GM19397 (cell line): ENCODE measurements at regions not wholly inside any gene's neighbourhood (a gene's known extent, or its start where the extent isn't known, plus 50 kb on each side); places are given as distances from the start of the nearest gene placed in this dataset.

Experiments used
- ATAC-seq: cut with Tn5 transposase; IDR thresholded peaks from one replicate; pipeline ENCODE4 v1.9.1; 2021; ENCODE audit warnings: mild to moderate bottlenecking, moderate library complexity; ENCODE audit not compliant: unreplicated experiment

GRCh38 chr10:78898341-78899097 lies 170.2 kb upstream of the ZMIZ1 start:
- ATAC-seq: no peak

DNA sequence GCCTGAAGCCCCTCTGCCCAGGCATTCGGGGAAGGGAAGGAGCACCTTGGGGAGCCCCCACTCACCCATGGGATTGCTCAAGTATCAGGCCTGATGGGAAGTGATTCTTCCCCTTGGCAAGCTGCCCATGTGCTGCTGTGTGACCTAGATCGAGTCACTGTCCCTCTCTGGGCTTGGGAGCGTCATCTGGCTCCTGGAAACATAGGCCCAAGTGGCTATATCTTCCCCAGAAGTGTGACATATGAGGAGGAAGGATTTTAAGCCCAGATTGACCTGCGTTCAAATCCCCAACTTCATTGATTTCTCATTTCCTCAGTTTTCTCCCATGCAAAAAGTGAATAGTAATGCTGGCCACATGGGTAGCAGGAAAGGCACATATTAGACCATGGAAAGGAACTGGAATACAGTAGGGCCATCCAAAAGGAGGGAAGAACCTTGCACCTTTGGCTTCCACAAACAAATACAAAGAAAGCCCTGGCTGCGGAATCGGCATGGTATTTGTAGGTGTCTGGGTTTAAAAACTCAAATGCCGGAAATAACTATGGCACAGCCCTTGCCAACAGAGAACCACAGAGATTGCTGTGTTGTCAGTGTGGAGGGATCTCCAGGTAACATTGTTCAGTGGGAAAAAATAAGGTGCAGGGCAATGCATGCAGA lies 169.5 kb upstream of the ZMIZ1 start:
- no peak for ATAC-seq

GRCh38 chr10:78899996-78900714 lies 168.6 kb upstream of the ZMIZ1 start:
- ATAC-seq: no peak

- ATAC-seq: no peak
Observed at GRCh38 chr10:78900715-78901430, 167.9 kb upstream of the ZMIZ1 start.

- no peak for ATAC-seq
Observed at GRCh38 chr10:78901694-78902093, 167.1 kb upstream of the ZMIZ1 start.

GRCh38 chr10:78902815-78903214 lies 166.0 kb upstream of the ZMIZ1 start:
- ATAC-seq: no peak

- no peak for ATAC-seq
Observed at GRCh38 chr10:78903341-78903940, 165.3 kb upstream of the ZMIZ1 start.

DNA sequence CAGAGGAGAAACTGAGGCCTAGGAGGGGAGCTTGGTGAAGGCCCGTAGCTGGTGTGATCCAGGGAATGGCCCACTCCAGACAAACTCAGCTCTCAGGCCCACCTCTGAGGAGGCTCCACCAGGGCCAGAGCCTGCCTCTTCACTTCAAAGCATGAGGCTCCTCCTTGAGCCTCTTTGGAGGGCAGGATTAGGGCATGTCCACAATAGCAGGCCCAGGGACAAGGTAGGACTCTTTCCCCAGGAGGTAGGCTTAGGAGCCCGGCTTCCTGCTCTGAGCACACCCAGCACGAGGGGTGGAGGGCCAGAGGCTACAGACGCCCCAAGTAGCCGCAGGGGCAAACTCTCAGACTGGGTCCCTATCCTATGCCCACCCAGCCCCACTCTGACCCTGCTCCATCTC lies 164.6 kb upstream of the ZMIZ1 start:
- ATAC-seq: no peak

- ATAC-seq: no peak
Observed at GRCh38 chr10:78905015-78905956, 163.5 kb upstream of the ZMIZ1 start.

DNA sequence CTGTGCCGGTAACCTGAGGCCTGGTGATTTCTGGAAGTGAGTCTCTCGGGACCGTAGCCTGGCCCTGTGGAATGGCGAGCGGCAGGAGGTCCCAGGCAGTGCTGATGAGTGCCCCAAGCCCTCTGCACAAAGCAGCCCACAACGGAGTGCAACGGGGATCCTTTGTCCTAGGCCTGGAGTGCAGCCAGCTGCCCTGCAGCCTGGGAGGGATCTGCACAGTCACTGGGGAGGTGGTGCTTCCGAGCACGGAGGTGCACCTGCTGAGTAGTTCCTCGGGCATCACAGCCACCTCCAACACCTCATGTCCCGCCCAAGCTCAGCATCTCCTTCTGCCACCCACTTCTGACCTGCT lies 162.8 kb upstream of the ZMIZ1 start:
- ATAC-seq: no peak

DNA sequence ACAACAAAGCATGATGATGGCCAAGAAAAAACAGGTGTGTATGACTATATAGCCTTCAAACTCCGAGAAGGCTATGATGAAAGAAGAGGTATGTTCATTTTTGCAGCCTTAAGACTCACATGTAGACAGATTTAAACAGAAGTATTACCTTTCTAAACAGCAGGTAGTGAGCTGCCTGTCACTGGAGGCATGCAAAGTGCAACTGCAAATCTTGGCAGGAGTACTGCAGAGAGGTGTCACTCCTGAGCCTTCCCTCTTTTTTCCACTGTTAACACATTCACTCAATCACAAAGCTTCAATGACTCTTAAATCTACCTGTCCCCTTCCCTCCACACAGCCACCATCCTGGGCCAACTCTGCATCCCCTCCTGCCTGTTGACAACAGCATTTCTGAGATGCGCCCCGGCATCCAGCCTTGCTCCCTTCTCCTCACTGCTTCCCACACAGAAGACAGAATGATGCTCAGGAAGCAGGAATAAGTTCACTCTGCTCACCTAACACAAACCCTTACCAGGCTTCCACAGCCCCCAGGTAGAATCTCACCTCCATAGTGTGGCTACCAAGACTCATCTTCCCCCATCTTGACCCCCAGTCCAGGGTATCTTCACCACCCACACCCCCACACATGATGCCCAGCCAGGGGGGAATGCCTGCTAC lies 161.9 kb upstream of the ZMIZ1 start:
- ATAC-seq: no peak

DNA sequence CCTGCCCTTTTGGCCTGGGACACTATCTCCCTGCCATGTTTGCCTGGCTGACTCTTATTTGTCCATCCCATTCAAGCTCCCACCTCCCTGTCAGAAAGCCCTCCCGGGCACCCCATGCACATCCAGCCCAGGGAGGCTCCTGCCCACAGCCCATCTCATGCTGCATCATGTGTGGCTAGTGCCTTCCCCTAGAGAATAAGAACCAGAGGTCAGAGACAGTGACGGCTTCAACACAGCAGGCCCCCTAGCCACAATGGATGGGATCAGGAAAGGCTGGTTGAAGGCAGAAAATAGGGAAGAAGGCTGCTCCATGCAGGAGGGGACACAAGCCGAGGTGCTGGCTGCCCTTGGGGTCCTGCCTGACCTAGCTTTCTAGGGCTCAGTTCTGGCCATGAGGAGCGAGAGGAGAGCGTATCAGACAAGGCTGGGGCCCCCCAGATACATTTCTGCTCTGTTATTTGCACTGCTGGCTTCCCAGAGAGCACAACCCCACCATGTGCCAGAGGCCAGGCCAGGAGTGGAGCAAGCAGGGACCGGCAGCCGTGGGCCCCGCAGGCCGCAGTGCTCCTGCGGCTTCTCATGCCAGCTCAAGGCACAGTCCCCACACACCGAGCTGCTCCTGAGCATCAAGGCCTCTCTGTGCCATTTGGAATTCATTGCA lies 161.1 kb upstream of the ZMIZ1 start:
- no peak for ATAC-seq

DNA sequence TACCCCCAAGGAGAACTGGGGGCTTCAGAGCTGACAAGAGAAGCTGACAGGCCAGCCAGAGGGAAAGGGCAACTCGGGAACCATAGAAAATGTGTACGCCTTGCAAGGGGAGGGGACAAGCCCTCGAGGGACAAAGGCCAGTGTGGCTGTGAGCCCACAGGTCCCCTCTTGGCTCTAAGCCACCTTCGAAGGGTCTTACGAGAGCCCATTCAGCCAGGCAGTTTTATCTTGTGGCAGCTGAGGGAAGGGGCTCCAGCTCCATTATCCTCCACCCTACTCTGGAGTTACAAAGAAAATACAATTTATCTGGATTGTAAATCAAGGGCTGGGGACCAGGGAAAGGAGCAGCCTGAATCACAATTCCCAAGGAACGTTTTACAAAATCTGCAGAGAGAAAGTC lies 159.5 kb upstream of the ZMIZ1 start:
- ATAC-seq: no peak

DNA sequence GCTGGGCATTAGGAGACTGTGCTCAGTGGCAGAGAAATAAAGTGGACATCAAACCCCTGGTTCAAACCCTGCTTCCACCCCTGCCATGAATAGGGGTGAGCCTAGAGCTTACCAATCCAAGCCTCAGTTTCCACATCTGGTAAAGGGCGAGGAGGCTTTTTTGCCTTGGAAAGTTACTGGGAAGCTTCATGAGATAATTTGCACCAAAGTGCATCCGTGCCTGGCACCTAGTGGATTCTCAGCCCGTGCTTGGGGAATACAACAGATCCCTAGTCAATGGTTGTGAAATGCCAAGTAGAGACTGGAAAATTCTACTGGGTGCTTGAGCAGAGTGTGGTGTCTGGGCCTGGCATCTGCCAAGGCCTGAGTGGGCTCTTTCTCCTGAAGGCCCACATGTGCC lies 158.7 kb upstream of the ZMIZ1 start:
- ATAC-seq: no peak

DNA sequence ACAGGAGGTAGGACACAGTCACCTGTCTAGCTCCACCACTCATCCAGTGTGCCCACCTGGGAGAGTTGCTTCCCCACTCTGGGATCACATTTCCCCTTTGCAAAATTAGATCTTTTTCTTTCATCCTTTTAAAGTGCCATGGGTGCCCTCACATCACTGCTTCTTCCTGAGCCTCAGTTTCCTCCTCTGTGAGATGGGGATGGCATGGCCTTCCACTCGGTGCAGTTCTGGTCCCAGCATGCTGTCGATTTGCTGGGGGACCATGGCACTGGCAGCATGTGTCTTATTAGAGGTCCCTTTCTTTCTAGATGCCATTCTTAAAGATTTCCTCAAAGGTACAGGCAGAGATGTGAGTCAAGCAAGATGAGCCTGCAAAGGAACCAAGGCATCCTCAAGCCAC lies 158.3 kb upstream of the ZMIZ1 start:
- no peak for ATAC-seq

DNA sequence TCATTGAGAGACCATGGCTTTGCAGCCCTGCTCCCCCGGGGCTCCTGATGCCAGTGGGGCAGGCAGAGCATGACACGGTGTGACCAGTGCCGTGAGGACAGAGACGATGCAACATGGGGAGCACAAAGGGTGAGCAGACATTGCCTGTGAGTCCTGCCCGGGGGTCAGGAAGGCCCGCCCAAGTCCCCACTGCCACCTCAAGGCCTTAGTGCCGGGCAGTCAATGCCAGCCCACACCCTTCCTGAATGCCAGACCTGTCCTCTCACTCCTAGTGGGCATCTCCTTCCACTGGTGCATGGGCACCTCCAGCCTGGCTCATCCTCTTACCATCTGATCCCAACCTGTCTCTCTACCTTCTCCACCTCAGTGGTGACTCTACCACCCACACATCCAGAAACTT lies 157.9 kb upstream of the ZMIZ1 start:
- no peak for ATAC-seq

- ATAC-seq: no peak
Observed at GRCh38 chr10:78911533-78912340, 157.0 kb upstream of the ZMIZ1 start.
